Stomach (tissue), 8 donors: ENCODE measurements at regions not wholly inside any gene's neighbourhood (a gene's known extent, or its start where the extent isn't known, plus 50 kb on each side); places are given as distances from the start of the nearest gene placed in this dataset.
A peak's percentile ranks its signal among the peaks of the same experiment; 100 is the strongest.

Source experiments
- DNase-seq, 2 donors: peaks; one replicate each; pipeline versions ENCODE4 v3.0.0 to v3.0.0-alpha.2; 2013 to 2019
- H3K27ac ChIP-seq, 5 donors: fragments of 200-600 bp in 4 of 5; sonication (generic) in 4 of 5; one replicate each; pipeline ENCODE4 v1.5.1; 2013 to 2019; ENCODE audit warnings: mild to moderate bottlenecking in 1 of 5, moderate library complexity in 1 of 5
- H3K27me3 ChIP-seq, 3 donors: fragments of 200-600 bp; sonication (generic); one replicate each; pipeline ENCODE4 v1.5.1; 2017 to 2019; ENCODE audit warnings: mixed run types in 1 of 3
- H3K36me3 ChIP-seq, 4 donors: fragments of 200-600 bp; sonication (generic); 1 replicate in 3 of 4; 2 replicates in 1 of 4; pipeline ENCODE4 v1.5.1; 2016 to 2019
- H3K4me1 ChIP-seq, 4 donors: fragments of 200-600 bp; sonication (generic); one replicate each; pipeline ENCODE4 v1.5.1; 2016 to 2019
- H3K4me3 ChIP-seq, 4 donors: fragments of 200-600 bp; sonication (generic) in 3 of 4; one replicate each; pipeline ENCODE4 v1.5.1; 2016 to 2019; ENCODE audit warnings: mild to moderate bottlenecking in 1 of 4
- H3K9me3 ChIP-seq, 4 donors: fragments of 200-600 bp; sonication (generic); one replicate each; pipeline ENCODE4 v1.5.1; 2016 to 2019
- CTCF ChIP-seq, 7 experiments: fragments of 450-650 bp in 4 of 7; fragments of 200-600 bp in 3 of 7; sonication (generic) in 3 of 7; IDR thresholded peaks; one replicate each; pipeline ENCODE4 v1.5.1; 2016 to 2019; ENCODE audit warnings: antibody characterized with exemption in 7 of 7, control low read depth in 2 of 7, mild to moderate bottlenecking in 1 of 7
- EP300 ChIP-seq: sonication (generic); formaldehyde crosslinking; IDR thresholded peaks from one replicate; pipeline ENCODE4 v1.6.1; 2017; ENCODE audit warnings: antibody characterized with exemption
- POLR2A ChIP-seq, 4 donors: fragments of 450-650 bp; IDR thresholded peaks; one replicate each; pipeline ENCODE4 v1.6.1; 2016; ENCODE audit warnings: antibody characterized with exemption in 4 of 4, control low read depth in 2 of 4, mild to moderate bottlenecking in 1 of 4, moderate library complexity in 1 of 4
- POLR2AphosphoS5 ChIP-seq, 3 donors: sonication (generic); formaldehyde crosslinking; IDR thresholded peaks; one replicate each; pipeline ENCODE4 v1.6.1; 2016; ENCODE audit warnings: antibody characterized with exemption in 3 of 3
- WGBS, 5 donors: extraction: QIAGEN DNeasy Blood & Tissue Kit in 3 of 5; methylation state at CpG; one replicate each; pipeline versions ENCODE4 v1.1.5 to v1.1.7; 2013 to 2018; 5-methylcytosine and 5-hydroxymethylcytosine counted together
- intact Hi-C: fragments of 100-400 bp; cut with DNase I; formaldehyde crosslinking; loops from one replicate; pipeline ENCODE4 v1.15.1; 2023; ENCODE audit warnings: low total_unique reads
- donor health status: healthy with polysubstance abuse.
- donor health status: Bipolar disorder and iron deficiency.
- donor health status: healthy.

DNA sequence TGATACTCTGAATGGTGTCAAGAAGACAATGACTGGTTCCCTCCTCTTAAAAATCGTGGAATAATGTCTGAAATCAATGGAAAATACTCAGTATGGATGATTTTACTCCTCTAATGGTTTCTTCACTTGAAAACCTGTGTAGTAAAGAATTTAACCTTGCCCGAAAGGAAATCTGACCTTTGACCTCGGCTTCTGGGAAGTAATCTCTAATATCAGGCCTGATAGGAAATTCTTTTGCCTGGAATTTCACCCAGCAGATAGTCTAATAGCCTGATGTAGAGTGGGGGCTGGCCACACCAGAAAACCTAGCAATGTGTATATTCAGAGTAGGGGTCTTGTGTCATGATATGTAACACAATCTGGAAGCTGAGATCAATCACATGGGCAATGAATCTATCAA lies 91.5 kb upstream of the GOLIM4 start:
- intact Hi-C loops: no loop called here
- Histone ChIP-seq H3K9me3 (no peaks in the 10 kb centered on the region), H3K4me1 (peaks cover 0 to 25% (median 12%) of the 10 kb centered on the region in 4 donors), H3K27ac (no peak overlapping the region), H3K4me3 (no peak overlapping the region), H3K36me3 (no peaks in the 10 kb centered on the region), H3K27me3 (no peaks in the 10 kb centered on the region)
- no peak for DNase-seq
- TF ChIP-seq POLR2A (IDR thresholded peaks at IDR 0.05) (no peak), POLR2AphosphoS5 (IDR thresholded peaks at IDR 0.05) (no peak), EP300 (no peak), CTCF (IDR thresholded peaks at IDR 0.05) (no peak)
- 37 to 68% (median 54%) methylated on average over 3 of the region's 3 CpGs for WGBS, 5 donors

DNA sequence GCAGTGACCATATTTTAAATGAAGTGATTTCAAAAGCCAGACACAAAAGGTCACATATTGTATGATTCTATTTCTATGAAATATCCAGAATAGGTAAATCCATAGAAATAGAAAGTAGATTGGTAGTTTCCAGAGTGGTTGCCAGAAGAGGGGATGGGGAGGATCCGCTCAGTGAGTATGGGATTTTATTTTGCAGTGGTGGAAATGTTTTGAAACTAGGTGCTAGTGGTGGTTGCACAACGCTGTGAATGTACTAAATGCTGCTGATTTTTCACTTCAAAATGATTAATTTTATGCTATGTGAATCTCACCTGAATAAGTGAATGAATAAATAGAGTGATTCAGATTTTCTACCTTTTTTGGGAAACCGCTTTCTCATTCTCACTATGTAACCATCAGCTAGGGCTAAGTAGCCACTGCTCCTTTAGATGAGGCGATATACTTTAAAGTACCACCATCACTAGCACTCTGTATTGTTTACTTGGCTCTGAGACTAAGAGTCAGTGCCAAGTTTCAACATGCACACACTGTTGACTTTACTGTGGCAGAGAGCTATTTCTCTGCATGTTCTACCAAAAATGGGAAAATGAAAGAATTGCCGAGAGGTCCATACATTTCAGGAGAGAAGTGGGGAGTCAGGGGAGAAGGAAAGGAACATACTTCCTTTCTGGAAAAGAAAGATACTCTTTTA lies 90.7 kb upstream of the GOLIM4 start:
- no peak for TF ChIP-seq POLR2A (IDR thresholded peaks at IDR 0.05)
- no peak for TF ChIP-seq EP300
- TF ChIP-seq CTCF (IDR thresholded peaks at IDR 0.05): no peak
- TF ChIP-seq POLR2AphosphoS5 (IDR thresholded peaks at IDR 0.05): no peak
- 47 to 63% (median 48%) methylated on average over 5 of the region's 5 CpGs for WGBS, 5 donors

DNA sequence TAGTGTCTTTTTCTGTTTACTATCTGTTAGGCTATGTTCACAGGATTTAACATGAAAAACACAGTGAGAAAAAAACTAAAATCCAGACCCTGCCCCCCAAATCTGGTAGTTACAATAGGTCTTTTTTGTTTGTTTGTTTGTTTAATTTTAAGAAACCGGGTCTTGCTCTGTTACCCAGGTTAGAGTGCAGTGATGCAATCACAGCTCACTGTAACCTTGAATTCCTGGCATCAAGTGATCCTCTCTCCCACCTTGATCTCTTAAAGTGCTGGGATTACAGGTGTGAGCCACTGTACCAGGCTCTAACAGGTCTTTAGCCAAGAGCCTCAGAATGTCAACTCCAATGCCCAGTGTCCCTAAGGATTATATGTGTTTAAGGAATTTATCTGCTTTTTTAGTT lies 88.0 kb upstream of the GOLIM4 start:
- TF ChIP-seq POLR2A (IDR thresholded peaks at IDR 0.05) (no peak), EP300 (no peak), POLR2AphosphoS5 (IDR thresholded peaks at IDR 0.05) (no peak), CTCF (IDR thresholded peaks at IDR 0.05) (no peak)

More for the DNA sequence above, 90.7 kb upstream of the GOLIM4 start:
- Histone ChIP-seq H3K27me3 (no peaks in the 10 kb centered on the region), H3K4me1 (peaks cover 0 to 19% (median 12%) of the 10 kb centered on the region in 4 donors), H3K27ac (no peak overlapping the region), H3K4me3 (no peak overlapping the region), H3K9me3 (no peaks in the 10 kb centered on the region), H3K36me3 (no peaks in the 10 kb centered on the region)
- peak in 1 of 2 donors; percentile 25 for DNase-seq
- intact Hi-C loops: no loop called here

DNA sequence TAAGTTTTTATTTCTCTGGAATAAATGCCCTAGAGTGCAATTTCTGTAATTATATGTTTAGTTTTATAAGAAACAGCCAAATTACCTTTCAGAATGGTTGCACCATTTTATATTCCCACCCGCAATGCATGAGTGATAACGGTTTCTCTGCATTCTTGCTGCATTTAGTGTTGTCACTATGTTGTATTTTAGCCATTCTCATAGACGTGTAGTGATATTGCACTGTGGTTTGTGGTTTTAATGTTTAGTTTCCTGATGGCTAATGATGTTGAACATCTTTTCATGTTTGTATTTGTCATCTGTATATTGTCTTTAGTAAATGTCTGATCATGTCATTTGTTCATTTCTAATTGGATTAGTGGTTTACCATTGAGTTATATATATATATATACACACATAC lies 73.0 kb upstream of the GOLIM4 start:
- Histone ChIP-seq H3K27ac (no peak overlapping the region), H3K4me1 (peaks cover 0 to 6% (median 1%) of the 10 kb centered on the region in 4 donors), H3K36me3 (no peaks in the 10 kb centered on the region), H3K27me3 (no peaks in the 10 kb centered on the region), H3K4me3 (no peak overlapping the region), H3K9me3 (no peaks in the 10 kb centered on the region)
- TF ChIP-seq POLR2A (IDR thresholded peaks at IDR 0.05): no peak
- TF ChIP-seq EP300: no peak
- no peak for TF ChIP-seq CTCF (IDR thresholded peaks at IDR 0.05)
- TF ChIP-seq POLR2AphosphoS5 (IDR thresholded peaks at IDR 0.05): no peak
- WGBS, 5 donors: 63 to 76% (median 68%) methylated on average over 3 of the region's 3 CpGs
- intact Hi-C loops: loop anchor here (5.0 kb wide), 1 partner anchor 121 kb away; no protein-coding TSS in a partner anchor
- no peak for DNase-seq

More for the DNA sequence above, 88.0 kb upstream of the GOLIM4 start:
- no peak for DNase-seq
- no peaks in the 10 kb centered on the region for H3K36me3 ChIP-seq
- 32 to 58% (median 41%) methylated on average over 1 of the region's 1 CpG for WGBS, 5 donors
- H3K9me3 ChIP-seq: no peaks in the 10 kb centered on the region
- H3K27me3 ChIP-seq: no peaks in the 10 kb centered on the region
- intact Hi-C loops: no loop called here
- no peak overlapping the region for H3K27ac ChIP-seq
- peaks cover 0 to 15% (median 12%) of the 10 kb centered on the region in 4 donors for H3K4me1 ChIP-seq
- no peak overlapping the region for H3K4me3 ChIP-seq
